ENCODE measurements at regions not wholly inside any gene's neighbourhood (a gene's known extent, or its start where the extent isn't known, plus 50 kb on each side); places are given as distances from the start of the nearest gene placed in this dataset.

- no peak for TF ChIP-seq TAF1 (conservative IDR thresholded peaks at IDR 0.05)
- no peak for TF ChIP-seq CTCF (IDR thresholded peaks at IDR 0.05; ENCODE audit: low read depth, low read length, missing input control)
- no peak for TF ChIP-seq RXRA (IDR thresholded peaks at IDR 0.05)
- no peak for TF ChIP-seq REST (IDR thresholded peaks at IDR 0.05)
- TF ChIP-seq RAD21 (IDR thresholded peaks at IDR 0.05), result no peak
- TF ChIP-seq JUND (IDR thresholded peaks at IDR 0.05), result no peak
- TF ChIP-seq EGR1 (IDR thresholded peaks at IDR 0.05; ENCODE audit: low read depth in 2 of 2), result no peak
- no peak for TF ChIP-seq MAX (IDR thresholded peaks at IDR 0.05)
- no peak for TF ChIP-seq ZBTB33 (IDR thresholded peaks at IDR 0.05)
- TF ChIP-seq YY1 (IDR thresholded peaks at IDR 0.05), result no peak
Measured at GRCh38 chr3:111465081-111465670, 76.8 kb upstream of the CD96 start.
